ENCODE measurements at regions not wholly inside any gene's neighbourhood (a gene's known extent, or its start where the extent isn't known, plus 50 kb on each side); places are given as distances from the start of the nearest gene placed in this dataset.
"Not testable (repeated sequence)": the region's sequence is repeated elsewhere in the genome, so short reads cannot be mapped to it uniquely, and the experiment has no call there.

GRCh38 chr6:156191390-156191789 is 585.8 kb upstream of the ARID1B start:
- H3K36me3 Mint-ChIP-seq; CTCF ChIA-PET; H3K9me3 Mint-ChIP-seq (ENCODE audit: low read depth); H3K27ac Mint-ChIP-seq; DNase-seq; ATAC-seq; H3K4me1 Mint-ChIP-seq; H3K27me3 Mint-ChIP-seq; H3K4me3 Mint-ChIP-seq: not testable (repeated sequence)

- Mint-ChIP-seq H3K27ac (no peak overlapping the region), H3K36me3 (peaks cover 7% of the 10 kb centered on the region), H3K27me3 (no peaks in the 10 kb centered on the region), H3K4me3 (no peak overlapping the region), H3K4me1 (peaks cover 7% of the 10 kb centered on the region), H3K9me3 (ENCODE audit: low read depth) (peaks cover 5% of the 10 kb centered on the region)
- DNase-seq (no peak), ATAC-seq (no peak)
- CTCF ChIA-PET: no interaction called here
Measured at GRCh38 chr6:156190270-156190669, 586.9 kb upstream of the ARID1B start.

GRCh38 chr6:156189714-156190113 is 587.5 kb upstream of the ARID1B start:
- Mint-ChIP-seq H3K4me1 (peaks cover 7% of the 10 kb centered on the region), H3K4me3 (no peak overlapping the region), H3K36me3 (peaks cover 7% of the 10 kb centered on the region), H3K27me3 (no peaks in the 10 kb centered on the region), H3K9me3 (ENCODE audit: low read depth) (peaks cover 5% of the 10 kb centered on the region), H3K27ac (no peak overlapping the region)
- CTCF ChIA-PET: no interaction called here
- ATAC-seq: no peak
- no peak for DNase-seq

GRCh38 chr6:156189195-156189594 is 588.0 kb upstream of the ARID1B start:
- Mint-ChIP-seq H3K9me3 (ENCODE audit: low read depth) (peaks cover 2% of the 10 kb centered on the region), H3K36me3 (peaks cover 4% of the 10 kb centered on the region), H3K4me1 (peaks cover 7% of the 10 kb centered on the region), H3K27ac (no peak overlapping the region), H3K4me3 (no peak overlapping the region), H3K27me3 (no peaks in the 10 kb centered on the region)
- DNase-seq: no peak
- ATAC-seq: no peak
- CTCF ChIA-PET: no interaction called here

- H3K36me3 Mint-ChIP-seq: no peaks in the 10 kb centered on the region
- CTCF ChIA-PET: no interaction called here
Measured at GRCh38 chr6:156185113-156185512, 592.1 kb upstream of the ARID1B start.

GRCh38 chr6:156183678-156184077 is 593.5 kb upstream of the ARID1B start:
- Mint-ChIP-seq H3K36me3 (no peaks in the 10 kb centered on the region), H3K4me1 (peaks cover 2% of the 10 kb centered on the region), H3K27me3 (no peaks in the 10 kb centered on the region), H3K9me3 (ENCODE audit: low read depth) (no peaks in the 10 kb centered on the region), H3K27ac (no peak overlapping the region), H3K4me3 (no peak overlapping the region)
- CTCF ChIA-PET: no interaction called here
- DNase-seq (no peak), ATAC-seq (no peak)

More at GRCh38 chr6:156185113-156185512, 592.1 kb upstream of the ARID1B start:
- DNase-seq (no peak), ATAC-seq (no peak)
- no peaks in the 10 kb centered on the region for H3K27me3 Mint-ChIP-seq
- H3K4me1 Mint-ChIP-seq: peaks cover 2% of the 10 kb centered on the region
- no peak overlapping the region for H3K27ac Mint-ChIP-seq
- H3K4me3 Mint-ChIP-seq: no peak overlapping the region
- H3K9me3 Mint-ChIP-seq (ENCODE audit: low read depth): no peaks in the 10 kb centered on the region

- Mint-ChIP-seq H3K27me3 (no peaks in the 10 kb centered on the region), H3K4me1 (peaks cover 2% of the 10 kb centered on the region), H3K4me3 (no peak overlapping the region), H3K27ac (no peak overlapping the region), H3K36me3 (no peaks in the 10 kb centered on the region), H3K9me3 (ENCODE audit: low read depth) (peaks cover 6% of the 10 kb centered on the region)
- DNase-seq (no peak), ATAC-seq (no peak)
- CTCF ChIA-PET: no interaction called here
Measured at GRCh38 chr6:156182356-156182755, 594.8 kb upstream of the ARID1B start.

GRCh38 chr6:156181506-156181905 is 595.7 kb upstream of the ARID1B start:
- no peaks in the 10 kb centered on the region for H3K36me3 Mint-ChIP-seq
- CTCF ChIA-PET: no interaction called here
- peaks cover 7% of the 10 kb centered on the region for H3K9me3 Mint-ChIP-seq (ENCODE audit: low read depth)
- ATAC-seq (no peak), DNase-seq (no peak)
- peaks cover 2% of the 10 kb centered on the region for H3K4me1 Mint-ChIP-seq
- no peaks in the 10 kb centered on the region for H3K27me3 Mint-ChIP-seq
- H3K4me3 Mint-ChIP-seq: no peak overlapping the region
- H3K27ac Mint-ChIP-seq: no peak overlapping the region

GRCh38 chr6:156175971-156176421 is 601.2 kb upstream of the ARID1B start:
- ATAC-seq (no peak), DNase-seq (no peak)
- H3K27me3 Mint-ChIP-seq: no peaks in the 10 kb centered on the region
- CTCF ChIA-PET: no interaction called here
- H3K4me3 Mint-ChIP-seq: no peak overlapping the region
- no peaks in the 10 kb centered on the region for H3K36me3 Mint-ChIP-seq
- peaks cover 7% of the 10 kb centered on the region for H3K9me3 Mint-ChIP-seq (ENCODE audit: low read depth)
- H3K27ac Mint-ChIP-seq: no peak overlapping the region
- peaks cover 10% of the 10 kb centered on the region for H3K4me1 Mint-ChIP-seq

- Mint-ChIP-seq H3K4me1 (peaks cover 10% of the 10 kb centered on the region), H3K27ac (no peak overlapping the region), H3K4me3 (no peak overlapping the region), H3K36me3 (no peaks in the 10 kb centered on the region), H3K27me3 (no peaks in the 10 kb centered on the region), H3K9me3 (ENCODE audit: low read depth) (peaks cover 7% of the 10 kb centered on the region)
- no peak for DNase-seq
- no peak for ATAC-seq
- CTCF ChIA-PET: no interaction called here
Measured at GRCh38 chr6:156175433-156175832, 601.7 kb upstream of the ARID1B start.

GRCh38 chr6:156174031-156174890 is 602.9 kb upstream of the ARID1B start:
- CTCF ChIA-PET: no interaction called here
- peaks cover 10% of the 10 kb centered on the region for H3K4me1 Mint-ChIP-seq
- peaks cover 7% of the 10 kb centered on the region for H3K9me3 Mint-ChIP-seq (ENCODE audit: low read depth)
- H3K27ac Mint-ChIP-seq: no peak overlapping the region
- H3K27me3 Mint-ChIP-seq: no peaks in the 10 kb centered on the region
- DNase-seq: no peak
- peak; percentile 66 for ATAC-seq
- no peaks in the 10 kb centered on the region for H3K36me3 Mint-ChIP-seq
- no peak overlapping the region for H3K4me3 Mint-ChIP-seq

- peaks cover 1% of the 10 kb centered on the region for H3K9me3 Mint-ChIP-seq (ENCODE audit: low read depth)
- no peak overlapping the region for H3K4me3 Mint-ChIP-seq
Measured at GRCh38 chr6:156169371-156169770, 607.8 kb upstream of the ARID1B start.

GRCh38 chr6:156167625-156168071 is 609.5 kb upstream of the ARID1B start:
- DNase-seq: no peak
- CTCF ChIA-PET: no interaction called here
- no peak overlapping the region for H3K4me3 Mint-ChIP-seq
- H3K27me3 Mint-ChIP-seq: peaks cover 2% of the 10 kb centered on the region
- no peaks in the 10 kb centered on the region for H3K4me1 Mint-ChIP-seq
- no peak overlapping the region for H3K27ac Mint-ChIP-seq
- peaks cover 1% of the 10 kb centered on the region for H3K9me3 Mint-ChIP-seq (ENCODE audit: low read depth)
- no peaks in the 10 kb centered on the region for H3K36me3 Mint-ChIP-seq
- ATAC-seq: no peak

More at GRCh38 chr6:156169371-156169770, 607.8 kb upstream of the ARID1B start:
- no peak for DNase-seq
- H3K27me3 Mint-ChIP-seq: peaks cover 2% of the 10 kb centered on the region
- ATAC-seq: no peak
- H3K27ac Mint-ChIP-seq: no peak overlapping the region
- CTCF ChIA-PET: no interaction called here
- H3K36me3 Mint-ChIP-seq: no peaks in the 10 kb centered on the region
- peaks cover 6% of the 10 kb centered on the region for H3K4me1 Mint-ChIP-seq

- H3K4me3 Mint-ChIP-seq: no peak overlapping the region
- DNase-seq: no peak
- H3K36me3 Mint-ChIP-seq: no peaks in the 10 kb centered on the region
- ATAC-seq: no peak
- CTCF ChIA-PET: no interaction called here
- no peaks in the 10 kb centered on the region for H3K4me1 Mint-ChIP-seq
- H3K9me3 Mint-ChIP-seq (ENCODE audit: low read depth): peaks cover 1% of the 10 kb centered on the region
- H3K27me3 Mint-ChIP-seq: peaks cover 2% of the 10 kb centered on the region
- H3K27ac Mint-ChIP-seq: no peak overlapping the region
Measured at GRCh38 chr6:156167016-156167624, 610.1 kb upstream of the ARID1B start.

Measured in activated CD8-positive, alpha-beta memory T cell treated with anti-CD3 and anti-CD28 coated beads, Interleukin-2, amount 10 ng/mL, durations not matched to agents 7 days and 5 days (primary cell).